ENCODE measurements at regions not wholly inside any gene's neighbourhood (a gene's known extent, or its start where the extent isn't known, plus 50 kb on each side); places are given as distances from the start of the nearest gene placed in this dataset.
A peak's percentile ranks its signal among the peaks of the same experiment; 100 is the strongest.

- DNase-seq (ENCODE audit: low spot score) = no peak
Observed at GRCh38 chr1:75984781-75985180, 52.6 kb upstream of the ASB17 start.

GRCh38 chr1:75985827-75986226 is 53.6 kb upstream of the ASB17 start:
- DNase-seq (ENCODE audit: low spot score) = peak; percentile 7

GRCh38 chr1:75986478-75986877 is 54.3 kb upstream of the ASB17 start:
- DNase-seq (ENCODE audit: low spot score) = no peak

DNA sequence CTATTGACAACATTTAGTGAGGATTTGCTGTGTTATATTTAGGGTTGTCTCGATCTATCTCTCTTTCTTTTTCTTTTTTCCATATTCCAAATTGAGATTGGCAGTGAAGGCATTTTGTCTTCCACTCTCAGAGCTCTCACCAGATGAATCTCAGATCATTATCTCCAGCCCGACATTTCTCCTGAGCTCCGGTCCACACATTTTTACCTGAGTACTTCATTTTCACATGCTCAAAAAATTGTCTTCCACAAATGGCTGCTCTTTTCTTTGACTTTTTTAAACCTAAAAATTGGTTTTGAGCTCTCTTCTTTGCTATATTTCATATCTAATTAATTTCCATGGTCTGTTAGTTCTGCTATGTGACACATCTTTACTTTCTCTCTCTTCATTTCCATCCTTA is 56.9 kb upstream of the ASB17 start:
- no peak for DNase-seq (ENCODE audit: low spot score)

GRCh38 chr1:75990686-75991085 is 58.5 kb upstream of the ASB17 start:
- DNase-seq (ENCODE audit: low spot score) = no peak

- peak; percentile 75 for DNase-seq (ENCODE audit: low spot score)
Observed at GRCh38 chr1:75991497-75992114, 59.4 kb upstream of the ASB17 start.

- DNase-seq (ENCODE audit: low spot score) = no peak
Observed at GRCh38 chr1:75992312-75992711, 60.1 kb upstream of the ASB17 start.

- no peak for DNase-seq (ENCODE audit: low spot score)
Observed at GRCh38 chr1:75993661-75994060, 61.5 kb upstream of the ASB17 start.

- DNase-seq (ENCODE audit: low spot score) = no peak
Observed at GRCh38 chr1:75996196-75996595, 64.0 kb upstream of the ASB17 start.

DNA sequence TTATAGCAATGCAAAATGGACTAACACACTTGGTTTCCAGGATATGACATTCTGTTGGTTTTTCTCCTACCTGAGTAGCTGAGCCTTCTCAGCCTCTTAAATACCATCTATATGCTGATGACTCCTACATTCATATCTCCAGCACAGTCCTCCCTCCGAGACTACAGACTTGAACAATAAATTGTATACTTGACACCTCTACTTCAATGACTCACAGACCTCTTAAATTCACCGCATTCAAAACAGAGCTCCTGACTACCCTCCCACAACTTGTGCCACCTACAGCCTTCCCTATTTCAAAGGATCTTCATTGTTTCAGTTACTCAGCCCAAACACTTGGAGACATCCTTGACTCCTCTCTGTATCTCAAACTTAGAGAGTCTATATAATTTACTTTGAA is 66.8 kb upstream of the ASB17 start:
- no peak for DNase-seq (ENCODE audit: low spot score)

- no peak for DNase-seq (ENCODE audit: low spot score)
Observed at GRCh38 chr1:76003946-76004345, 70.6 kb upstream of the ST6GALNAC3 start.

GRCh38 chr1:76005765-76006164 is 68.8 kb upstream of the ST6GALNAC3 start:
- DNase-seq (ENCODE audit: low spot score) = no peak

DNA sequence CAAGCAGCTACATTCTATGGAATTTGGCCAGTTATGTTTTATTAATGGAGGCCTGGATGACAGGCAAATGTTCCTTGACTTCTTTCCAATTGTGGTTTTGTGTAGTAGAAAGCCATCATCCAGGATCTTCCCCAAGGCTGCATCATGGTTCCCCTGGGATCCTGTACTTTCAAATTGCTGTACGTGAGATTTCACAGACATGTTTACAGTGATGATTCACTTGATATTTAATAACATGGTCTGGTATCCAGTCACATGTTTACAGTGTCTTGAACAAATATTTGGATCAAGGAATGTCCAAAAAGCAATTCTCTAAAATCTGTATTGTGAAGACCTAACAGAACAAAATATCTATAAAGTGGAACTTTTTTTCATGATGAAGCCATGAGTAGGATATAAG is 68.3 kb upstream of the ST6GALNAC3 start:
- peak; percentile 6 for DNase-seq (ENCODE audit: low spot score)

GRCh38 chr1:76010802-76011201 is 63.7 kb upstream of the ST6GALNAC3 start:
- DNase-seq (ENCODE audit: low spot score) = no peak

DNA sequence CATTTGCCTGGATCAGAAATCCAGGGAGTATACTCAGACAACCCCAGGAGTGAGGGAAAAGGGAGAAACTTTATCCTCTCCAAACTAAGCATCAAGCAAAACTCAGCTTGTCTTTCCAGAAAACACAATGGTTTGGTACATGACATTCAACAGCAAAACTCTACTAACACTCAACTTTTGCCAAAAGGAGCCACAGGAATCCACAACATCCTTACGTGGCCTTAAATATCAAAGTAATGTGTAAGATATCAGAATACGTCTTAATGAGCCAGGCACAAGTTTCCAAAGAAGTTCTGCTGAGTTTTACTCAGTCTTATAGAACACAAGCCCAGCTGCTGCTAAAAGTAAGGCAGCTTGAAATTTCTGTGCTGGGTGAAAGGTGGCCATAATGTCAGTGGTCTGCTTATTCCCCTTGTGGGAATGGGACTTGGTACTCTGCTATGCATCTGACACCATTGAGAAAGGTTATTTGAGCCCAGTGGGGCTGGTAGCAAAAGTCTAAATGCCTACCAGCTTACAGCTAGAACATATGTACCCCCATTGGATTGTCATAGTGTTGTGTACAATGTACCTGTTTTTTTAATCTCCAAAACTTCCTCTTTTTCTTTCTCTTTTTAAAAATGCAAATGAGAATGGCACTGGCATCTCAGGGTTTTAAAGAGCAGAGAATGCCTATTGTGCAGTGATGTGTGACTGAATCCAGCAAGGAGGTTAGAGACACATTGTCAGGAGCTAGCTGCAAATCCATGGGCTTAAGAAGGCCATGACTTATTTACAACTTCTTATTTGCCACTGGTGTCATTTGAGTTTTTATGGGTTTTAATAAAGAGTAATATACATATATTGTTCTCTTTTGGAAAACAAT is 62.0 kb upstream of the ST6GALNAC3 start:
- DNase-seq (ENCODE audit: low spot score) = no peak

DNA sequence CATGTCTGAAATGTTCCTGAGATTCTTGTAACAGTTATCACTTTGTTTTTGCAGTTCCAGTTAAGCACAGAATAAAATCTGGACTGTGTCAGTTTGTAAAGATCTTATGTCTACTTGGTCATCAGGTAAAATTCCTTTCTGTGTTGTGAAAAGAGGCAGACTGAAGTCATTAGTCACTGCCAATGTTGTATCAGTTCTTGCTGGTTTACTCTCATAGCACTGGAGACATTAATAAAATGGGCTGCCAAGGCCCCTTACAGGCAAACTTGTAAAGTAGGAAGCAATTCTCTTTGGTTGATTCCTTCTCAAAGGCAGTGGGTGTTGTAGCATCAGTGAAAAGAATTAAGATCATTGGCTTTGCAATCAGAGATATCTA is 61.4 kb upstream of the ST6GALNAC3 start:
- no peak for DNase-seq (ENCODE audit: low spot score)

DNA sequence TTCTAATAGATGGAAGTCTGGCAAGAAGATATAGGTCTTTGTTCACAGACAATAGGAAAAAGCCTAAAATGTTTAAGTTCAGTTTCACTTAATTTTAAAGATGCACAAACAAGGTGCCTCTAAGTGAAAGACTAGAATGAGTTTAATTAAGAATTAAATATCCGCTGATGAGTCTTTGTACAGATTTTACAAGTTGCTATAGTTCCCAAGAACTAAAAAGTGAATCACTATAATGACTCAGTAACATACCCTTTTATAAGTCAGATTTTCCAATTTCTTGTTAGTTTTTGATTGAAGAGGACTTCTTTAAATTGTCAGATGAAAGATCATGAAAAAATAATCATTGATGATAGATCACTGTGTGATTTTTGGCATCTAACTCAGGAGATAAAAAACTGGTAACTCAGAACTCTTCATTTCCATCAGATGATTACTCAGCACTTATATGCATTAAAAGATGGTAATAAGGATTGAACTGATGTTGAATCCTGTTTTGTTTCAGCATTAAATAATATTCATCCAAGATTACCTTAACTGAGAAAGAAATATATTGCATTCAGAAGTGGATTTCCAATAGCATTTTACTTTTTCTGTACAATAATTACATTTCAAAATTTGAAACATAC is 59.0 kb upstream of the ST6GALNAC3 start:
- DNase-seq (ENCODE audit: low spot score) = no peak

- no peak for DNase-seq (ENCODE audit: low spot score)
Observed at GRCh38 chr1:76018045-76018444, 56.5 kb upstream of the ST6GALNAC3 start.

- no peak for DNase-seq (ENCODE audit: low spot score)
Observed at GRCh38 chr1:76021846-76022245, 52.7 kb upstream of the ST6GALNAC3 start.

GRCh38 chr1:76023669-76024435 is 50.7 kb upstream of the ST6GALNAC3 start:
- no peak for DNase-seq (ENCODE audit: low spot score)

Data from AG08396 (cell line).